IMR-90 (cell line): ENCODE measurements at regions not wholly inside any gene's neighbourhood (a gene's known extent, or its start where the extent isn't known, plus 50 kb on each side); places are given as distances from the start of the nearest gene placed in this dataset.

Experiments used
- ATAC-seq: fragments of 200-7000 bp; cut with Tn5 transposase; 2 replicates; pipeline ENCODE4 v1.9.1; 2020; ENCODE audit warnings: low read depth, mild to moderate bottlenecking, moderate library complexity
- BruUV-seq: library from RNA; stranded (reverse); fragments of 400-500 nt; replicated peaks from 2 replicates; lab custom pipeline; 2021; lab: Mats Ljungman, UMichigan
- CTCF ChIA-PET: fragments of 300-600 bp; formaldehyde crosslinking; extraction: SDS; loops from one replicate; lab custom pipeline; 2021; ENCODE audit warnings: antibody characterized with exemption; lab: Yijun Ruan, JAX
- POLR2A ChIA-PET: fragments of 300-600 bp; sonication (Branson Sonifier 250); formaldehyde crosslinking; loops from one replicate; lab custom pipeline; 2022; ENCODE audit warnings: antibody characterized with exemption; ENCODE audit not compliant: unreplicated experiment; lab: Charles Lee
- DNase-seq: peaks from one replicate; pipeline ENCODE4 v3.0.0; 2013
- H2AFZ ChIP-seq: replicated peaks from 2 replicates; pipeline ENCODE3; 2013; ENCODE audit warnings: low read length, mild to moderate bottlenecking; ENCODE audit not compliant: poor library complexity
- H2AK5ac ChIP-seq: 2 replicates; pipeline ENCODE4 v1.6.1; 2013; ENCODE audit warnings: low read depth, low read length, inconsistent platforms
- H2AK9ac ChIP-seq: replicated peaks from 2 replicates; pipeline ENCODE3; 2013; ENCODE audit warnings: mild to moderate bottlenecking, low read depth, low read length, moderate library complexity; ENCODE audit not compliant: poor library complexity
- H2BK120ac ChIP-seq: 2 replicates; pipeline ENCODE4 v1.6.1; 2013; ENCODE audit warnings: low read depth, low read length, inconsistent platforms
- H2BK15ac ChIP-seq: 3 replicates; pipeline ENCODE4 v1.6.1; 2013; ENCODE audit warnings: low read depth, low read length, inconsistent platforms
- H2BK20ac ChIP-seq: 2 replicates; pipeline ENCODE4 v1.6.1; 2013; ENCODE audit warnings: low read depth, mild to moderate bottlenecking, inconsistent platforms, low read length, moderate library complexity
- H2BK5ac ChIP-seq: 2 replicates; pipeline ENCODE4 v1.6.1; 2013; ENCODE audit warnings: mild to moderate bottlenecking, low read depth, low read length, inconsistent platforms; ENCODE audit not compliant: poor library complexity, severe bottlenecking
- H3K14ac ChIP-seq: replicated peaks from 2 replicates; pipeline ENCODE4 v1.6.1; 2013; ENCODE audit warnings: low read depth, low read length, inconsistent platforms
- H3K18ac ChIP-seq: 2 replicates; pipeline ENCODE4 v1.6.1; 2013; ENCODE audit warnings: low read depth, low read length, control low read depth
- H3K23ac ChIP-seq: 2 replicates; pipeline ENCODE4 v1.6.1; 2013; ENCODE audit warnings: low read depth, low read length, inconsistent platforms
- H3K27ac ChIP-seq: 2 replicates; pipeline ENCODE4 v1.5.1; 2013; ENCODE audit warnings: mild to moderate bottlenecking, control low read depth, low read length; ENCODE audit not compliant: insufficient read depth
- H3K27me3 ChIP-seq: 2 replicates; pipeline ENCODE4 v1.6.1; 2013; ENCODE audit warnings: low read length; ENCODE audit not compliant: control insufficient read depth, insufficient read depth
- H3K36me3 ChIP-seq: 2 replicates; pipeline ENCODE4 v1.6.1; 2013; ENCODE audit warnings: low read length, mixed read lengths; ENCODE audit not compliant: control insufficient read depth, insufficient read depth
- H3K4ac ChIP-seq: 2 replicates; pipeline ENCODE4 v1.6.1; 2013; ENCODE audit warnings: low read depth, low read length, inconsistent platforms
- H3K4me1 ChIP-seq: 2 replicates; pipeline ENCODE4 v1.6.1; 2013; ENCODE audit warnings: low read length, mixed read lengths; ENCODE audit not compliant: control insufficient read depth, insufficient read depth
- H3K4me2 ChIP-seq: 2 replicates; pipeline ENCODE4 v1.6.1; 2013; ENCODE audit warnings: low read depth, mild to moderate bottlenecking, control low read depth, low read length, moderate library complexity
- H3K4me3 ChIP-seq: 2 replicates; pipeline ENCODE4 v1.5.1; 2013; ENCODE audit warnings: low read depth, mild to moderate bottlenecking, control low read depth, low read length, moderate library complexity; ENCODE audit not compliant: insufficient read depth
- H3K56ac ChIP-seq: 2 replicates; pipeline ENCODE4 v1.6.1; 2013; ENCODE audit warnings: low read length, inconsistent platforms; ENCODE audit not compliant: insufficient read depth; ENCODE audit errors: extremely low read depth
- H3K79me1 ChIP-seq, 2 experiments: 2 replicates each; pipeline ENCODE4 v1.6.1; 2013; ENCODE audit warnings: low read length in 2 of 2, inconsistent platforms in 1 of 2, low read depth in 1 of 2
- H3K9ac ChIP-seq: 2 replicates; pipeline ENCODE4 v1.6.1; 2013; ENCODE audit warnings: low read depth, low read length, control low read depth
- H3K9me1 ChIP-seq: 2 replicates; pipeline ENCODE4 v1.6.1; 2013; ENCODE audit warnings: low read length, inconsistent platforms; ENCODE audit not compliant: insufficient read depth
- H3K9me3 ChIP-seq: 2 replicates; pipeline ENCODE4 v1.6.1; 2013; ENCODE audit warnings: low read length; ENCODE audit not compliant: control insufficient read depth, insufficient read depth
- H4K20me1 ChIP-seq: 2 replicates; pipeline ENCODE4 v1.6.1; 2013; ENCODE audit warnings: low read length, inconsistent platforms; ENCODE audit not compliant: insufficient read depth
- H4K5ac ChIP-seq: 2 replicates; pipeline ENCODE4 v1.6.1; 2013; ENCODE audit warnings: mild to moderate bottlenecking, low read depth, low read length, control low read depth
- H4K8ac ChIP-seq, 2 experiments: 2 replicates each; pipeline ENCODE4 v1.6.1; 2013; ENCODE audit warnings: low read depth in 2 of 2, low read length in 2 of 2, control low read depth in 1 of 2, inconsistent platforms in 1 of 2
- H4K91ac ChIP-seq: 2 replicates; pipeline ENCODE4 v1.6.1; 2013; ENCODE audit warnings: low read depth, low read length, inconsistent platforms; ENCODE audit not compliant: insufficient read depth
- CHD1 ChIP-seq: IDR thresholded peaks from 2 replicates; pipeline ENCODE4 v1.6.1; 2012; ENCODE audit warnings: low read depth, low read length, improper control_type of control experiment
- FOS ChIP-seq: fragments of 150-350 bp; IDR thresholded peaks from 2 replicates; pipeline ENCODE4 v1.6.1; 2016; ENCODE audit warnings: low read depth, low read length
- MAFK ChIP-seq: IDR thresholded peaks from 2 replicates; pipeline ENCODE4 v1.6.1; 2012; ENCODE audit warnings: low read depth, low read length, improper control_type of control experiment
- MAZ ChIP-seq: IDR thresholded peaks from 2 replicates; pipeline ENCODE4 v1.6.1; 2012; ENCODE audit warnings: low read depth, mild to moderate bottlenecking, low read length, improper control_type of control experiment, moderate library complexity, borderline replicate concordance
- NFE2L2 ChIP-seq: fragments of 150-350 bp; IDR thresholded peaks from 2 replicates; pipeline ENCODE4 v1.6.1; 2016; ENCODE audit warnings: low read depth, mild to moderate bottlenecking, low read length
- POLR2A ChIP-seq: IDR thresholded peaks from 2 replicates; pipeline ENCODE4 v1.6.1; 2012; ENCODE audit warnings: mild to moderate bottlenecking, low read depth, low read length
- WGBS, 2 experiments: methylation state at CpG; one replicate each; pipeline versions ENCODE4 v1.1.5 to v1.1.7; 2013; ENCODE audit warnings: missing lambda C conversion rate in 2 of 2; ENCODE audit not compliant: insufficient read length in 1 of 2; ENCODE audit errors: extremely low coverage in 2 of 2; 5-methylcytosine and 5-hydroxymethylcytosine counted together
- dilution Hi-C: fragments of 300-500 bp; cut with HindIII; formaldehyde crosslinking; loops from one replicate; pipeline ENCODE4 v1.14.3; 2018; ENCODE audit warnings: low sequenced_read_pairs; ENCODE audit not compliant: unreplicated experiment
- in situ Hi-C: fragments of 300-500 bp; cut with MboI; formaldehyde crosslinking; loops from 3 replicates; pipeline ENCODE4 v1.14.3; 2019; ENCODE audit warnings: low sequenced_read_pairs, inconsistent platforms, mixed read lengths
- intact Hi-C: fragments of 100-400 bp; cut with micrococcal nuclease; formaldehyde crosslinking; loops from 2 replicates; pipeline ENCODE4 v1.10.0; 2022

DNA sequence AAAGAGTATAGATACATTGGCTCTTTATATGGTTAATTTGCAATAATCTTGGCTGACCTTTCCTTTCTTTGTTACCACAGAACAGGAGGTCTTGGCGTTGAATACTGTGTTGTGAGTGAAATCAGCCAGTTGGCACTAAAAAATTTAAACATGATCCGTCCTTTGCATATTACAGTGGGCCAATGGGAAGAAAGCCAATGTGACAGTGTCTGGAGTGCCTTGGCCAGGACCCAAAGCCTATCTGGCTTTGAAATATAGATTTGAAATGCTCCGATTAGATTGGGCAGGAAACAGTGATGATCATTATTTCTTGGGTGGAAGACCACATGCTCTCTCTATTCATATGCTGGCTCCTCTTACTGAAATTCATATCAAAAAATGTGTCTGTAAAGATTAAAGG is 339.6 kb upstream of the ANO3 start:
- Histone ChIP-seq H3K27ac (no peak overlapping the region), H3K36me3 (no peaks in the 10 kb centered on the region), H3K14ac (no peak overlapping the region), H3K4me2 (no peak overlapping the region), H3K4me3 (no peak overlapping the region), H2AFZ (no peak overlapping the region), H4K20me1 (no peaks in the 10 kb centered on the region), H2AK5ac (no peak overlapping the region), H2BK15ac (no peak overlapping the region), H3K56ac (no peak overlapping the region), H2BK120ac (no peak overlapping the region), H4K8ac (no peak overlapping the region), H3K4ac (no peak overlapping the region), H3K9me3 (no peaks in the 10 kb centered on the region), H3K27me3 (no peaks in the 10 kb centered on the region), H3K4me1 (no peaks in the 10 kb centered on the region), H4K5ac (no peak overlapping the region), H4K91ac (no peak overlapping the region), H3K23ac (no peak overlapping the region), H2BK20ac (no peak overlapping the region), H3K9ac (no peak overlapping the region), H3K18ac (no peak overlapping the region), H2BK5ac (no peak overlapping the region), H3K9me1 (no peaks in the 10 kb centered on the region), H3K79me1 (no peaks in the 10 kb centered on the region), H2AK9ac (no peak overlapping the region)
- DNase-seq = no peak
- ATAC-seq = no peak
- no peak for TF ChIP-seq MAFK
- TF ChIP-seq MAZ = no peak
- no peak for TF ChIP-seq FOS
- no peak for TF ChIP-seq CHD1
- no peak for TF ChIP-seq NFE2L2
- no peak for TF ChIP-seq POLR2A
- POLR2A ChIA-PET = interaction anchor here (0.7 kb wide), 1 partner anchor 1998 kb away, joined by 3 read pairs; no protein-coding TSS in a partner anchor
- intact Hi-C loops = no loop called here
- CTCF ChIA-PET = no interaction called here
- no CpG with 5 or more reads among the region's 3 CpGs for WGBS, 2 experiments
- BruUV-seq = no TSS peak
- dilution Hi-C loops = no loop called here
- in situ Hi-C loops = no loop called here
